ENCODE measurements at regions not wholly inside any gene's neighbourhood (a gene's known extent, or its start where the extent isn't known, plus 50 kb on each side); places are given as distances from the start of the nearest gene placed in this dataset. TPM values are rescaled to one million over a fixed set of nuclear protein-coding genes. Genes with fewer than 3 reads are reported as not detected.
A peak's percentile ranks its signal among the peaks of the same experiment; 100 is the strongest.

GRCh38 chr4:107098401-107098800 lies 62.3 kb upstream of the DKK2 start:
- H2AFZ ChIP-seq (ENCODE audit: low read length) = no peak overlapping the region

DNA sequence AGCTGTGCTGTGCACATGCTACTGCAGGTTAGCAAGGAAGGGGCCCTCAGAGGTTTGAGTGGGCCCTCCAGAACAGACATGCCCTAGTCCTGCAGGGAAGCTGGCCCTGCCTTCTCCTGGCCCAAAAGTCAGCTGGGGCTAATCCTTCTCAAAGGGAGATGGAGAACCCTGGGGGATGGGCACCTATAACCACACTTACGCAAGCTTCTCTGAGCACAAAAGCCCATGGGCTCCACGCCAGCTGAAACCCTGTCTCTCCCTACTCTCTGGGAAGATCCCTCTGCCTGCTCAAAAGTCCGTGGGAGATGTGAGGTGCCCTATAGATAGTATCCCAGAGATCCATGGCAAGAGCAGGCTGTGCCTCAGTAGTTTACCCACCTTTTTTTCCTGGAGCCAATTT lies 58.9 kb upstream of the DKK2 start:
- Histone ChIP-seq H3K9me2 (replicated peaks; ENCODE audit: insufficient read depth, low read length) (no peaks in the 10 kb centered on the region), H4K20me1 (ENCODE audit: insufficient read depth, low read depth, low read length) (no peaks in the 10 kb centered on the region), H3K27ac (ENCODE audit: low read length) (no peak overlapping the region), H3K36me3 (ENCODE audit: insufficient read depth, low read length) (no peaks in the 10 kb centered on the region), H3K9me3 (ENCODE audit: low read length) (no peaks in the 10 kb centered on the region), H2AFZ (ENCODE audit: low read length) (no peak overlapping the region), H3K4me3 (ENCODE audit: low read length) (no peak overlapping the region), H3K79me2 (ENCODE audit: low read length) (no peaks in the 10 kb centered on the region), H3K27me3 (ENCODE audit: low read length) (no peaks in the 10 kb centered on the region), H3K4me2 (ENCODE audit: low read depth, low read length, poor library complexity, severe bottlenecking) (no peak overlapping the region), H3K4me1 (ENCODE audit: low read length) (no peaks in the 10 kb centered on the region), H3K9ac (ENCODE audit: low read length) (no peak overlapping the region)
- DNase-seq = no peak

More at GRCh38 chr4:107098401-107098800, 62.3 kb upstream of the DKK2 start:
- Histone ChIP-seq H3K4me2 (ENCODE audit: low read depth, low read length, poor library complexity, severe bottlenecking) (no peak overlapping the region), H3K36me3 (ENCODE audit: insufficient read depth, low read length) (no peaks in the 10 kb centered on the region), H4K20me1 (ENCODE audit: insufficient read depth, low read depth, low read length) (no peaks in the 10 kb centered on the region), H3K27ac (ENCODE audit: low read length) (no peak overlapping the region), H3K9ac (ENCODE audit: low read length) (no peak overlapping the region), H3K4me1 (ENCODE audit: low read length) (no peaks in the 10 kb centered on the region), H3K9me3 (ENCODE audit: low read length) (no peaks in the 10 kb centered on the region), H3K4me3 (ENCODE audit: low read length) (no peak overlapping the region), H3K9me2 (replicated peaks; ENCODE audit: insufficient read depth, low read length) (0 out of 2 replicates have a peak, but pooled peaks cover 4% of the 10 kb centered on the region), H3K27me3 (ENCODE audit: low read length) (no peaks in the 10 kb centered on the region), H3K79me2 (ENCODE audit: low read length) (no peaks in the 10 kb centered on the region)
- DNase-seq = no peak

- H3K4me2 ChIP-seq (ENCODE audit: low read depth, low read length, poor library complexity, severe bottlenecking) = no peak overlapping the region
- no peaks in the 10 kb centered on the region for H3K79me2 ChIP-seq (ENCODE audit: low read length)
- no peaks in the 10 kb centered on the region for H3K36me3 ChIP-seq (ENCODE audit: insufficient read depth, low read length)
- no peaks in the 10 kb centered on the region for H3K9me3 ChIP-seq (ENCODE audit: low read length)
- H3K27me3 ChIP-seq (ENCODE audit: low read length) = no peaks in the 10 kb centered on the region
- no peaks in the 10 kb centered on the region for H3K4me1 ChIP-seq (ENCODE audit: low read length)
- no peak overlapping the region for H2AFZ ChIP-seq (ENCODE audit: low read length)
- H3K4me3 ChIP-seq (ENCODE audit: low read length) = no peak overlapping the region
- no peaks in the 10 kb centered on the region for H3K9me2 ChIP-seq (replicated peaks; ENCODE audit: insufficient read depth, low read length)
- no peak overlapping the region for H3K27ac ChIP-seq (ENCODE audit: low read length)
- H4K20me1 ChIP-seq (ENCODE audit: insufficient read depth, low read depth, low read length) = no peaks in the 10 kb centered on the region
- no peak overlapping the region for H3K9ac ChIP-seq (ENCODE audit: low read length)
- peak; percentile 47 for DNase-seq
These were observed 58.2 kb upstream of the DKK2 start for GRCh38 chr4:107094332-107094731.

Small RNA genes in the stretch of these regions (small RNA-seq; reads per million reads assigned to genes)
- not detected for gene RNU6-551P
